ENCODE measurements at regions not wholly inside any gene's neighbourhood (a gene's known extent, or its start where the extent isn't known, plus 50 kb on each side); places are given as distances from the start of the nearest gene placed in this dataset.

DNA sequence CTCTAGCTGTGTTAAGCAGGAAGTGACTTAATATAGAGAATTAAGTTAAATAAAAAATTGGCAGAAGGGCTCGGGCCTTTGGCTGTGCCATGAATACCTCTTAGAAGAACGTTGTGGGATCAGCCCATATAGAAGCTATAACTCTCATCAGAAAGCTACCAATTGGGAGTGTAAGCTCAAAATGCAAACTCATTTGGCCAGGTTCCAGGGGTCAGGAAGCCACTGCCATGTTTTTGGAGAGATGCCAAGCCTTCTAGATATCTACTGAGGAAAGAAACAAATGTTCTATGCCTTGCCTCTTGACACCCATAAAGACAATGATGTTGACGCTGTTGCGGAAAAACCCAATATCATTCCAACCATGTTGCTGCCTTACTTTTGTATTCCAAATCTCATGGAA lies 475.2 kb upstream of the TGFBR2 start:
- no CpG with 5 or more reads among the region's 4 CpGs for WGBS (ENCODE audit: insufficient coverage)
- H3K36me3 ChIP-seq (replicated peaks in 1 of 2; ENCODE audit: control insufficient read depth in 1 of 2, insufficient read depth in 2 of 2, low read length in 2 of 2) = no peaks in the 10 kb centered on the region

DNA sequence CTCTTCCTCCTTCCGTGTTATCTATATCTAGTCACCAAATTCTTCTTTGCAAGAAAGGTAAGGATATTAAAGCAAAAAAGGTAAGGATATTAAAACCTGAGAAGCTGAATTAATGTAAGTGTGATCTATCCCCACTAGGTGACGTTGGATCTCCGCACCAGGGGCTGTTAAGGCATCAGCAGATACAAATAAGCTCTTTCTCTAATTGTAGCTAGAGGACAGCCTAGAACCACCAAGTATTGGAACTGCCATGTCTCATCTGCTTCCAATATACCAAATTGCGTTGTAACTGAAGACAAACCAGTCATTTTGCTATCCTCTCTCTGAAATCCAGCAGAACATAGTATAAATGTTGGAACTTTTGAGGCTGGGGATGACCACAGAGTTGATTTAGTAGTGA lies 471.2 kb upstream of the TGFBR2 start:
- no peak overlapping the region for H3K4me3 ChIP-seq (replicated peaks in 1 of 3; ENCODE audit: low read depth in 2 of 3, low read length in 3 of 3)
- H3K4me3 Mint-ChIP-seq = no peak overlapping the region
- TF ChIP-seq CTCF (IDR thresholded peaks at IDR 0.05) = no peak
- H2AFZ ChIP-seq (ENCODE audit: insufficient read depth, low read depth, low read length, poor library complexity, severe bottlenecking) = no peak overlapping the region
- DNase-seq = no peak
- H3K27ac Mint-ChIP-seq = no peak overlapping the region
- H3K36me3 Mint-ChIP-seq = no peaks in the 10 kb centered on the region
- H3K27ac ChIP-seq (ENCODE audit: low read depth in 1 of 2, low read length in 2 of 2) = no peak overlapping the region
- H3K4me1 ChIP-seq (ENCODE audit: control insufficient read depth in 1 of 2, insufficient read depth in 2 of 2, low read length in 2 of 2) = no peaks in the 10 kb centered on the region
- H3K4me1 Mint-ChIP-seq = no peaks in the 10 kb centered on the region
- H3K27me3 ChIP-seq (ENCODE audit: control insufficient read depth in 2 of 2, insufficient read depth in 2 of 2, low read length in 2 of 2) = no peaks in the 10 kb centered on the region
- peaks cover 0 to 5% (median 0%) of the 10 kb centered on the region in 7 donors for H3K9me3 Mint-ChIP-seq
- H3K27me3 Mint-ChIP-seq (ENCODE audit: low read depth in 3 of 3) = peaks cover 0 to 2% (median 0%) of the 10 kb centered on the region in 3 donors
- H3K36me3 ChIP-seq (replicated peaks in 1 of 2; ENCODE audit: control insufficient read depth in 1 of 2, insufficient read depth in 2 of 2, low read length in 2 of 2) = no peaks in the 10 kb centered on the region
- H3K4me2 ChIP-seq (replicated peaks; ENCODE audit: extremely low read depth, low read length, poor library complexity, severe bottlenecking) = no peak overlapping the region
- no peak overlapping the region for H3K9ac ChIP-seq (ENCODE audit: insufficient read depth, low read length, poor library complexity, severe bottlenecking)
- no peaks in the 10 kb centered on the region for H3K9me3 ChIP-seq (replicated peaks in 1 of 2; ENCODE audit: control insufficient read depth in 1 of 2, insufficient read depth in 1 of 2, low read length in 2 of 2)
- intact Hi-C loops (cut with micrococcal nuclease) = no loop called here
- no peaks in the 10 kb centered on the region for H3K79me2 ChIP-seq (ENCODE audit: insufficient read depth, low read length)
- H4K20me1 ChIP-seq (ENCODE audit: insufficient read depth, low read length) = no peaks in the 10 kb centered on the region
- WGBS (ENCODE audit: insufficient coverage) = 100% methylated on average over 2 of the region's 4 CpGs

More for the DNA sequence above, 475.2 kb upstream of the TGFBR2 start:
- Mint-ChIP-seq H3K36me3 (no peaks in the 10 kb centered on the region), H3K27ac (no peak overlapping the region), H3K27me3 (ENCODE audit: low read depth in 3 of 3) (peaks cover 0 to 3% (median 0%) of the 10 kb centered on the region in 3 donors), H3K4me1 (no peaks in the 10 kb centered on the region), H3K9me3 (peaks cover under 1 to 13% (median 5%) of the 10 kb centered on the region in 7 donors), H3K4me3 (no peak overlapping the region)
- Histone ChIP-seq H3K9ac (ENCODE audit: insufficient read depth, low read length, poor library complexity, severe bottlenecking) (no peak overlapping the region), H3K27me3 (ENCODE audit: control insufficient read depth in 2 of 2, insufficient read depth in 2 of 2, low read length in 2 of 2) (no peaks in the 10 kb centered on the region), H2AFZ (ENCODE audit: insufficient read depth, low read depth, low read length, poor library complexity, severe bottlenecking) (no peak overlapping the region), H3K4me1 (ENCODE audit: control insufficient read depth in 1 of 2, insufficient read depth in 2 of 2, low read length in 2 of 2) (no peaks in the 10 kb centered on the region), H3K4me3 (replicated peaks in 1 of 3; ENCODE audit: low read depth in 2 of 3, low read length in 3 of 3) (no peak overlapping the region), H3K27ac (ENCODE audit: low read depth in 1 of 2, low read length in 2 of 2) (no peak overlapping the region), H3K9me3 (replicated peaks in 1 of 2; ENCODE audit: control insufficient read depth in 1 of 2, insufficient read depth in 1 of 2, low read length in 2 of 2) (peaks cover 0 to 3% of the 10 kb centered on the region in 2 donors), H3K4me2 (replicated peaks; ENCODE audit: extremely low read depth, low read length, poor library complexity, severe bottlenecking) (no peak overlapping the region), H4K20me1 (ENCODE audit: insufficient read depth, low read length) (no peaks in the 10 kb centered on the region), H3K79me2 (ENCODE audit: insufficient read depth, low read length) (no peaks in the 10 kb centered on the region)
- TF ChIP-seq CTCF (IDR thresholded peaks at IDR 0.05) = no peak
- DNase-seq = no peak
- intact Hi-C loops (cut with micrococcal nuclease) = no loop called here

All from CD14-positive monocyte (primary cell).